ENCODE measurements at regions not wholly inside any gene's neighbourhood (a gene's known extent, or its start where the extent isn't known, plus 50 kb on each side); places are given as distances from the start of the nearest gene placed in this dataset.

DNA sequence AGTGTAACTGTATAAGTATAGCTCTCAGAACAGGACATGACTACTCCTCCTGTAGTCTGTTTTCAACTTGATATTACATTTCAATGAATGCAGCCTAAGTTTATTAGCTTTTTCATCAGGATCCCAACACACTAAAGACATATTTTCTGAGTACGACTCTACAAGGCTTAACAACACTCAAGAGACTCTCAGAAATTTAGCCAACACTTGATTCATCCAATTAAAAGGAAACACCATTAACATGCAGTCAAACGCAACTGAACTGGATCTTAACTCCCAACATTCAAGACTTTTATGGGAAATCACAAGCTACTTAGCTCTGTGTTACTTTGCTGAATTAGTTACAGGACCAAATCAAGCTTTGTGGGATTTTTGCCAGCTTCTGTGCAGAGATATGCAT, 65.2 kb upstream of the SGIP1 start:
- Histone ChIP-seq H3K4me2 (ENCODE audit: low read length) (no peak overlapping the region), H3K36me3 (ENCODE audit: insufficient read depth, low read length) (no peaks in the 10 kb centered on the region), H2AFZ (ENCODE audit: low read length) (no peak overlapping the region), H3K9me3 (ENCODE audit: low read length) (no peaks in the 10 kb centered on the region), H3K9ac (ENCODE audit: low read length) (no peak overlapping the region), H3K27me3 (ENCODE audit: insufficient read depth, low read length) (no peaks in the 10 kb centered on the region), H3K4me1 (ENCODE audit: insufficient read depth, low read length, severe bottlenecking) (no peaks in the 10 kb centered on the region), H3K4me3 (ENCODE audit: low read depth, low read length, poor library complexity, severe bottlenecking) (no peak overlapping the region), H3K27ac (ENCODE audit: low read depth, low read length, poor library complexity, severe bottlenecking) (no peak overlapping the region), H3K79me2 (ENCODE audit: insufficient read depth, low read length) (no peaks in the 10 kb centered on the region), H4K20me1 (ENCODE audit: insufficient read depth, low read length) (no peaks in the 10 kb centered on the region), H3F3A (ENCODE audit: insufficient read depth, low read length) (no peaks in the 10 kb centered on the region), H3K9me2 (ENCODE audit: low read depth, low read length) (no peaks in the 10 kb centered on the region)
- TF ChIP-seq EZH2 (IDR thresholded peaks at IDR 0.05; ENCODE audit: borderline replicate concordance, low read length) (no peak), CTCF (IDR thresholded peaks at IDR 0.05; ENCODE audit: low read length) (no peak)

DNA sequence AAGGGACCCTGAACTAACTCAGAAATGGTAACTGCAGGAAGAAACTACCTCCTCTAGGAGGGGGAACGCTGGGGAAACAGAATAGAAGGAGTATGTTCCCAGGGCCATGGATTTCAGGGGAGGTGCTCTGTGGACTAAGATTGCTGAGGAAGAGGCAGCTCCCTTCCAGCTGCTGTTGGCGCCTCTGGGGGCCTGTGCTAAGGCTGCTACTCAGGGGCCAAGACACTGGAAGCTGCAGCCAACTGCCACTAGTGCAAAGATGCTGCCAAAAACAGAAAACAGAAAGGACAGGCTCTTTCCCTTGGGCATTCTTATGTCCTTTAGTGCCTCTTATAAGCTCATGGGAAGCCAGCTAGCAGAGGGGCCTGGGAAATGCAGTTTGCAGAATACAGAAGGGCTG, 58.0 kb upstream of the SGIP1 start:
- Histone ChIP-seq H3K9me2 (ENCODE audit: low read depth, low read length) (no peaks in the 10 kb centered on the region), H3K9me3 (ENCODE audit: low read length) (peaks cover 2% of the 10 kb centered on the region; the same call in 1 of the 2 replicates), H3K36me3 (ENCODE audit: insufficient read depth, low read length) (no peaks in the 10 kb centered on the region), H3K4me2 (ENCODE audit: low read length) (no peak overlapping the region), H3K27me3 (ENCODE audit: insufficient read depth, low read length) (peaks cover 10% of the 10 kb centered on the region; the same call in 1 of the 2 replicates), H4K20me1 (ENCODE audit: insufficient read depth, low read length) (no peaks in the 10 kb centered on the region), H3F3A (ENCODE audit: insufficient read depth, low read length) (no peaks in the 10 kb centered on the region), H3K79me2 (ENCODE audit: insufficient read depth, low read length) (no peaks in the 10 kb centered on the region), H3K9ac (ENCODE audit: low read length) (no peak overlapping the region), H3K4me1 (ENCODE audit: insufficient read depth, low read length, severe bottlenecking) (no peaks in the 10 kb centered on the region), H3K4me3 (ENCODE audit: low read depth, low read length, poor library complexity, severe bottlenecking) (no peak overlapping the region), H3K27ac (ENCODE audit: low read depth, low read length, poor library complexity, severe bottlenecking) (no peak overlapping the region), H2AFZ (ENCODE audit: low read length) (no peak overlapping the region)
- TF ChIP-seq CTCF (IDR thresholded peaks at IDR 0.05; ENCODE audit: low read length) (no peak), EZH2 (IDR thresholded peaks at IDR 0.05; ENCODE audit: borderline replicate concordance, low read length) (no peak)

DNA sequence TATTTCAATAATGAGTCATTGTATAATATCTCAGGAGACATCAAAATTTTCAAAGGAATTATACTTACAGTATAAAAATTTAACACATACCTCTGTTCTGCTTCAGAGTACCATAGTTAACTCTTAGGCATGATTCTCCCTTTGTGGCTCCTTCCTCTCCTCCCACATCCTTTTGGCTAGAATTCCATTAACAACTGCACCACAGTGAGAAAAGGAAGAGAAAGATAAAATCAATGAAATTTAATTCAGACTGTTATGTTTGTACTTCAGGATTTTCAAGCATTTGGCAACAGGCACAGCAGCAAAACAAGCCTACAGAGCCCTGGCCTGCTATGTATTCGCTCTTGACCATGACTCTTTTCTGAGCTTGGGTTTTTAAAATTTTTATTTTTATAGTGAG, 57.2 kb upstream of the SGIP1 start:
- Histone ChIP-seq H4K20me1 (ENCODE audit: insufficient read depth, low read length) (no peaks in the 10 kb centered on the region), H3K4me1 (ENCODE audit: insufficient read depth, low read length, severe bottlenecking) (no peaks in the 10 kb centered on the region), H3K4me2 (ENCODE audit: low read length) (no peak overlapping the region), H3K9ac (ENCODE audit: low read length) (no peak overlapping the region), H3K79me2 (ENCODE audit: insufficient read depth, low read length) (no peaks in the 10 kb centered on the region), H3K27me3 (ENCODE audit: insufficient read depth, low read length) (peaks cover 10% of the 10 kb centered on the region; the same call in 1 of the 2 replicates), H2AFZ (ENCODE audit: low read length) (no peak overlapping the region), H3K9me2 (ENCODE audit: low read depth, low read length) (no peaks in the 10 kb centered on the region), H3K4me3 (ENCODE audit: low read depth, low read length, poor library complexity, severe bottlenecking) (no peak overlapping the region), H3F3A (ENCODE audit: insufficient read depth, low read length) (no peaks in the 10 kb centered on the region), H3K27ac (ENCODE audit: low read depth, low read length, poor library complexity, severe bottlenecking) (no peak overlapping the region), H3K36me3 (ENCODE audit: insufficient read depth, low read length) (no peaks in the 10 kb centered on the region), H3K9me3 (ENCODE audit: low read length) (peaks cover 2% of the 10 kb centered on the region; the same call in 1 of the 2 replicates)
- no peak for TF ChIP-seq EZH2 (IDR thresholded peaks at IDR 0.05; ENCODE audit: borderline replicate concordance, low read length)
- no peak for TF ChIP-seq CTCF (IDR thresholded peaks at IDR 0.05; ENCODE audit: low read length)

Measured in OCI-LY1 (cell line).